ENCODE measurements at regions not wholly inside any gene's neighbourhood (a gene's known extent, or its start where the extent isn't known, plus 50 kb on each side); places are given as distances from the start of the nearest gene placed in this dataset.
A peak's percentile ranks its signal among the peaks of the same experiment; 100 is the strongest.

DNA sequence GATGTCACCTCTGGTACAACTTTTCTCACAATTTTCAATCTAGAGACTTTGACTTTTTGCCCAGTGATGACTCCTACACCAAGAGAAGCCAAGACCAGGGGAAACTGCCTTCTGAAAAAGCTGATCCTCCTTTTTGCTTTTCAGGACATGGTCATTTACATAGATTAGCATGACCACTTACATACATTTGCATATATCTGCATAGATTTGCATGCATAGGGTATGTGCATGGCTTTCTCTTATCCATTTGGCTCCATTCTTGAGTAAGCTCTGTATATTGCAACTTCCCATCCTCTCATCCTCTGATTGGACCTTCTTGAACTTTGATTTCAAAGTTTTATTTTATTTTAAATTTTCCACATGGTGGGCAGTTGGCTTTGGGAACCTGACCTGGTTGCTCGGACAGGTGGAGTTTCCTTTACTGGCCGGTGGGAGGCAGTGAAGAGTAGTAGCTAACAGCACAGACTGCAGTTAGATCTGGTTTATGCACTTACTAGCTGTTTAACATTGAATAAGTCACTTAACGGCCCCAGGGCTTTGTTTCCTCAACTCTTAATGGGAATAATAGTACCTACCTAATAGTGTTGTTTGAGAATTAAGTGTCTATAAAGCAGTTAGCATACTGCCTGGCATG lies 92.9 kb downstream of the GPR139 start:
- TF ChIP-seq, protein P1, sequence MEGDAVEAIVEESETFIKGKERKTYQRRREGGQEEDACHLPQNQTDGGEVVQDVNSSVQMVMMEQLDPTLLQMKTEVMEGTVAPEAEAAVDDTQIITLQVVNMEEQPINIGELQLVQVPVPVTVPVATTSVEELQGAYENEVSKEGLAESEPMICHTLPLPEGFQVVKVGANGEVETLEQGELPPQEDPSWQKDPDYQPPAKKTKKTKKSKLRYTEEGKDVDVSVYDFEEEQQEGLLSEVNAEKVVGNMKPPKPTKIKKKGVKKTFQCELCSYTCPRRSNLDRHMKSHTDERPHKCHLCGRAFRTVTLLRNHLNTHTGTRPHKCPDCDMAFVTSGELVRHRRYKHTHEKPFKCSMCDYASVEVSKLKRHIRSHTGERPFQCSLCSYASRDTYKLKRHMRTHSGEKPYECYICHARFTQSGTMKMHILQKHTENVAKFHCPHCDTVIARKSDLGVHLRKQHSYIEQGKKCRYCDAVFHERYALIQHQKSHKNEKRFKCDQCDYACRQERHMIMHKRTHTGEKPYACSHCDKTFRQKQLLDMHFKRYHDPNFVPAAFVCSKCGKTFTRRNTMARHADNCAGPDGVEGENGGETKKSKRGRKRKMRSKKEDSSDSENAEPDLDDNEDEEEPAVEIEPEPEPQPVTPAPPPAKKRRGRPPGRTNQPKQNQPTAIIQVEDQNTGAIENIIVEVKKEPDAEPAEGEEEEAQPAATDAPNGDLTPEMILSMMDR (IDR thresholded peaks at IDR 0.05; ENCODE audit: insufficient read depth, low read length, poor library complexity, severe bottlenecking): peak; percentile 33
- no peak for TF ChIP-seq EZH2phosphoT487 (conservative IDR thresholded peaks at IDR 0.05; ENCODE audit: low read length)
